ENCODE measurements at regions not wholly inside any gene's neighbourhood (a gene's known extent, or its start where the extent isn't known, plus 50 kb on each side); places are given as distances from the start of the nearest gene placed in this dataset.
A peak's percentile ranks its signal among the peaks of the same experiment; 100 is the strongest.

DNA sequence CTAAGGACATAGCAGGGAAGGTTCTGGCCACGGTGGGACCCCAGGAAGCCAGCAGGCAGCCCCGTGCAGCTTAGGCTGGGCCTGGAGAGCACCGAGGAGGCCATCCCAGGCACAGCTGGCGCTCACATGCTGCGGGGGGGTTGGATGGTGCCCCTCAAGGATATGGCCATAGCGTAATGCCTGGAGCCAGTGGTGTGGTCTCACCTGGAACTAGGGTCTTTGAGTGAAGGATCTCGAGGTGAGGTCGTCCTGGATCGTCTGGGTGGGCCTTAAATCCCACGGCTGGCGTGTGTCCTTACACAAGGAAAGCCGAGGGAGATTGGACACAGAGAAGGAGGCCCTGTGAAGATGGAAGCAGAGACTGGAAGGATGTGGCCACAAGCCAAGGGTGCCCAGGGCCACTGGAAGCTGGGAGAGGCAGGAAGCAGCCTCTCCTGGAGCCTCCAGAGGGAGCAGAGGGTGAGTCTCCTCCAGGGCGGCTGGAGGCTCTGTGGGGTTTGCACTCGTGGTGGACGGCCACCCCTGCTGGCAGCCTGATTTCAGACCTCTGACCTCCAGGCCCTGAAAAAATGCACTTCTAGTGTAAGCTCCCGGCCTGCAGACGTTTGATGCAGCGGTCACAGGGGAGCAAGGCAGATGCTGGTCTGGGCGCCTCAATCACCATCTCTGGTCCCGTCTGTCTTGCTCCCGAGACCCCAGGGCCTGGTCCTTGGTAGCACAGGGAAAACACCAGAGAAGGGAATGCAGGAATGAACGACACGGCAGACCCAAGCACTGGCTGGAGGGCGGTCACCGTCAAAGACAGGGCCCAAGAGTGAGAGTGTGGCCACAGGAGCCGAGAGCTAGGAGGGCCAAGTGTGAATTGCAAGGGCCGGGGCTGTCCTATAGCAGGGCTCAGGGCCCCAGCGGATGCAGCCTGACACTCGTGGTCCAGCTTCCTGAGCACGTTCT is 218.6 kb downstream of the KIF26A start:
- TF ChIP-seq, protein P1, sequence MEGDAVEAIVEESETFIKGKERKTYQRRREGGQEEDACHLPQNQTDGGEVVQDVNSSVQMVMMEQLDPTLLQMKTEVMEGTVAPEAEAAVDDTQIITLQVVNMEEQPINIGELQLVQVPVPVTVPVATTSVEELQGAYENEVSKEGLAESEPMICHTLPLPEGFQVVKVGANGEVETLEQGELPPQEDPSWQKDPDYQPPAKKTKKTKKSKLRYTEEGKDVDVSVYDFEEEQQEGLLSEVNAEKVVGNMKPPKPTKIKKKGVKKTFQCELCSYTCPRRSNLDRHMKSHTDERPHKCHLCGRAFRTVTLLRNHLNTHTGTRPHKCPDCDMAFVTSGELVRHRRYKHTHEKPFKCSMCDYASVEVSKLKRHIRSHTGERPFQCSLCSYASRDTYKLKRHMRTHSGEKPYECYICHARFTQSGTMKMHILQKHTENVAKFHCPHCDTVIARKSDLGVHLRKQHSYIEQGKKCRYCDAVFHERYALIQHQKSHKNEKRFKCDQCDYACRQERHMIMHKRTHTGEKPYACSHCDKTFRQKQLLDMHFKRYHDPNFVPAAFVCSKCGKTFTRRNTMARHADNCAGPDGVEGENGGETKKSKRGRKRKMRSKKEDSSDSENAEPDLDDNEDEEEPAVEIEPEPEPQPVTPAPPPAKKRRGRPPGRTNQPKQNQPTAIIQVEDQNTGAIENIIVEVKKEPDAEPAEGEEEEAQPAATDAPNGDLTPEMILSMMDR (IDR thresholded peaks at IDR 0.05), result no peak
- H3K9me3 ChIP-seq, result peaks cover 0 to 4% (median 0%) of the 10 kb centered on the region in 3 donors
- DNase-seq, result peak; percentile 8 to 55
- no peak overlapping the region for H3K4me3 ChIP-seq
- peaks cover 0 to 63% of the 10 kb centered on the region in 2 donors for H3K27me3 ChIP-seq
- no peak overlapping the region for H3K27ac ChIP-seq
- H3K4me1 ChIP-seq, result no peaks in the 10 kb centered on the region
- no peaks in the 10 kb centered on the region for H3K36me3 ChIP-seq
- intact Hi-C loops (cut with DNase I; ENCODE audit: low total_unique reads), result no loop called here

DNA sequence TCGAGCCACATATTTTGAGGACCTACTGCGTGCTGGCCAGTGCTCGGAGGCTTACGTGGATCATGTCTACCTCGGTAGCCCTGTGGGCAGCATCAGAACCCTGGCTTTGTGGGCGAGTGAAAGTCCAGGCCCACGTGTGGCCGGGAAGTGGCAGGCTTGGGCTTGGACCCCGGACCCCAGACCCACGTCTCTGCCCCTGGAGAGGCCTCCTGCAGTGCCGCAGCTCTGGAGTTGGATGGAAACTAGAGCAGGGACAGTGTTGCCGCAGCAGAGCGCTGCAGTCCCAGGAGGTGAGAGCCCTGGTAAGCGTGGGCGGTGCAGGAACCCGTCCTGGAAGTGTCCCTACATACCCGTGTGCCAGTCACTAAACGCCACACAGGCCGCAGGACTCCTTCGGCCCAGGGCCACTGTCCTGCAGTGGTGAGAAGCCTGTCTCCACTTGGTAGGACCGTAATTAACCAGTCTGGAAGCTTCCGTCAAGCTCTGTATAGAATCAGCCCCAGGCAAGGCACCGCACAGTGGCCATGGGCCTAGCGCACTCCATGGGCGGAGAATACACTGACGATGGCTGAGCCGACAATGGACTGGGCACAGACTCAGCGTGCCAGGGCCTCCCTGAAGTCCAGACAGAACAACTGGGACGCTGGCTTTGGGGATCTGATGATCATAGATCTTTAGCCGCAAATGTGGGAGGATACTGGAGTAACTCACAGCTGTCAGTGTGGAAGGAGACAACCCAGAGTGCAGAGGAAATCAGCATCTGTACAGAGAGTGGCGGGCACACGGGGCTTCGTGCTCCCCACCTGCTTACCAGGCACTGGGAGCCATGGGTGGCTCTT is 219.5 kb downstream of the KIF26A start:
- TF ChIP-seq, protein P1 (IDR thresholded peaks at IDR 0.05), result no peak
- H3K4me3 ChIP-seq, result no peak overlapping the region
- no peaks in the 10 kb centered on the region for H3K36me3 ChIP-seq
- peak; percentile 12 to 41 for DNase-seq
- H3K4me1 ChIP-seq, result no peaks in the 10 kb centered on the region
- intact Hi-C loops (cut with DNase I; ENCODE audit: low total_unique reads), result no loop called here
- peaks cover 0 to 3% (median 0%) of the 10 kb centered on the region in 3 donors for H3K9me3 ChIP-seq
- H3K27ac ChIP-seq, result no peak overlapping the region
- peaks cover 0 to 62% of the 10 kb centered on the region in 2 donors for H3K27me3 ChIP-seq

DNA sequence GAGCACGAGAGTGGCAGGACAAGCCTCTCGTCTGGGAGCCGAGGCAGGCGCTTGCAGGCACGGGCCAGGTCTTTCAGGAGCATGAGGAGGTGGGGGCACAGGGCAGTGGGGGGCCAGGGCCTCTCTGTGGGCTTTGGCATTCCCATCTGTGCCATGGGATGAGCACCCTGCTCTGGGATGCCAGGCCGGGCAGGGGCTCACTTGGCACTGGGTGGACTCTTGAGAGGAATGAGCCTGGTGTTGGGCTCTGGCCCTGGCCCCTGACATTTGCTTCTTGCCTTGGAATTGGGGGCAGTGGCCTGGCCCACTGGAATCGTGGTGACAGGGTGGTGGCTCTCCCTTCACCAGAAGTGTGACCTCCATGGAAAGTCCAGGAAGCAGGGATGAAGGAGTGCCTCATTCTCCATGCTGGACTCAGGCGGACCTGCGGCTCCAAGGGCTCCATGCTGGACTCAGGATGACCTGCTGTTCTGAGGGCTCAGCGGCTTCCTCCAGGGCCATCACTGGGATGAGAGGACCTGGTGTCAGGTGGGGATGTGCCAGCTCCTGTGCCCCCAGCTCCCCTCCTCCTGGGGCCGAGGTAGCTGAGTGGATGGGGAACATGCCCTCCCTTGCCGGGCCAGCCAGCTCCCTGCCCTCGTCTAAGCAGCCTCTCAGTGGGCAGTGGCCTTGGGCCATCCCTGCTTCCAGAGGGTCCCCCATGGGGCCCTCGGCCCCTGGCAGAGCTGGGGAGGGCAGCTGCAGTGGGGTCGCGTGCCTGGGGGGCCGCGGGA is 220.3 kb downstream of the KIF26A start:
- H3K27me3 ChIP-seq, result peaks cover 0 to 58% of the 10 kb centered on the region in 2 donors
- peak; percentile 9 to 59 for DNase-seq
- no peak overlapping the region for H3K4me3 ChIP-seq
- TF ChIP-seq, protein P1 (IDR thresholded peaks at IDR 0.05), result no peak
- intact Hi-C loops (cut with DNase I; ENCODE audit: low total_unique reads), result no loop called here
- no peaks in the 10 kb centered on the region for H3K9me3 ChIP-seq
- H3K36me3 ChIP-seq, result no peaks in the 10 kb centered on the region
- no peaks in the 10 kb centered on the region for H3K4me1 ChIP-seq
- H3K27ac ChIP-seq, result no peak overlapping the region

DNA sequence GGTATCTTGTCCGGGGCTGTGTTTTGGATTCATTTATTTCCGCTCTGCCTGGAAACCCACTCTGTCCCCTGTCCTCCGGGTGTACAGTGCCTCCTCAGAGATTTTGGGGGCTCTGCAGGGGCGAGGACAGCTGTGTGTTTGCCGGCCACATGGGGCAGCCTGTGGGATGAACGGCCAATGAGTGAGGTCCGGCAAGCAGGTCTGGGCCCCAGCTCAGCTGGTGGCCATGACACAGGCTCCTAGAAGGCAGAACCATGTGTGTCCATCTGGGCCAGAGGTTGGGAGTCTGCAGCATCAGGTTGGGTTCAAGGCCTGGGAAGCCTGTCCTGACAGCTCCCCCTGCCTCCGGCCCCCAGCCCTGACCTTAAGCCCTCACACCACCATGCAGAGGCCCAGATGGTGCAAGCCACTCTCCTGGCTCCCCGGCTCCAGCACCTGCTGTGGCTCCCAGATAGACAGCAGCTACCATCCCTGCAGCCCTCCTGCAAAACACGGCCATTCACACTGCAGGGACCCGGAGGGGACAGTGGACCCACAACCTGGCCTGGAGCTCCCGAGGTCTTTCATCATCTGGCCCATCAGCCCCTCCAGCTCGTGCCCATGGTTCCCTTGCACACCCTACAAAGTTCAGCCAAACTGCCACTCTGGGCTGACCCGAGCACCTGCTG is 220.1 kb upstream of the C14orf180 start:
- Histone ChIP-seq H3K36me3 (no peaks in the 10 kb centered on the region), H3K27me3 (peaks cover 0 to 54% of the 10 kb centered on the region in 2 donors), H3K4me1 (no peaks in the 10 kb centered on the region), H3K27ac (no peak overlapping the region), H3K9me3 (peaks cover 0 to 2% (median 0%) of the 10 kb centered on the region in 3 donors), H3K4me3 (no peak overlapping the region)
- TF ChIP-seq, protein P1 (IDR thresholded peaks at IDR 0.05), result no peak
- intact Hi-C loops (cut with DNase I; ENCODE audit: low total_unique reads), result no loop called here
- peak; percentile 16 to 44 for DNase-seq

Measured in tibial artery (tissue), 4 donors.